IMR-90 (cell line): ENCODE measurements at regions not wholly inside any gene's neighbourhood (a gene's known extent, or its start where the extent isn't known, plus 50 kb on each side); places are given as distances from the start of the nearest gene placed in this dataset.

Experiments
- ATAC-seq: fragments of 200-7000 bp; cut with Tn5 transposase; 2 replicates; pipeline ENCODE4 v1.9.1; 2020; ENCODE audit warnings: low read depth, mild to moderate bottlenecking, moderate library complexity
- BruUV-seq: library from RNA; stranded (reverse); fragments of 400-500 nt; replicated peaks from 2 replicates; lab custom pipeline; 2021; lab: Mats Ljungman, UMichigan
- CTCF ChIA-PET: fragments of 300-600 bp; formaldehyde crosslinking; extraction: SDS; loops from one replicate; lab custom pipeline; 2021; ENCODE audit warnings: antibody characterized with exemption; lab: Yijun Ruan, JAX
- POLR2A ChIA-PET: fragments of 300-600 bp; sonication (Branson Sonifier 250); formaldehyde crosslinking; loops from one replicate; lab custom pipeline; 2022; ENCODE audit warnings: antibody characterized with exemption; ENCODE audit not compliant: unreplicated experiment; lab: Charles Lee
- DNase-seq: peaks from one replicate; pipeline ENCODE4 v3.0.0; 2013
- H2AFZ ChIP-seq: replicated peaks from 2 replicates; pipeline ENCODE3; 2013; ENCODE audit warnings: low read length, mild to moderate bottlenecking; ENCODE audit not compliant: poor library complexity
- H2AK5ac ChIP-seq: 2 replicates; pipeline ENCODE4 v1.6.1; 2013; ENCODE audit warnings: low read depth, low read length, inconsistent platforms
- H2AK9ac ChIP-seq: replicated peaks from 2 replicates; pipeline ENCODE3; 2013; ENCODE audit warnings: mild to moderate bottlenecking, low read depth, low read length, moderate library complexity; ENCODE audit not compliant: poor library complexity
- H2BK120ac ChIP-seq: 2 replicates; pipeline ENCODE4 v1.6.1; 2013; ENCODE audit warnings: low read depth, low read length, inconsistent platforms
- H2BK15ac ChIP-seq: 3 replicates; pipeline ENCODE4 v1.6.1; 2013; ENCODE audit warnings: low read depth, low read length, inconsistent platforms
- H2BK20ac ChIP-seq: 2 replicates; pipeline ENCODE4 v1.6.1; 2013; ENCODE audit warnings: low read depth, mild to moderate bottlenecking, inconsistent platforms, low read length, moderate library complexity
- H2BK5ac ChIP-seq: 2 replicates; pipeline ENCODE4 v1.6.1; 2013; ENCODE audit warnings: mild to moderate bottlenecking, low read depth, low read length, inconsistent platforms; ENCODE audit not compliant: poor library complexity, severe bottlenecking
- H3K14ac ChIP-seq: replicated peaks from 2 replicates; pipeline ENCODE4 v1.6.1; 2013; ENCODE audit warnings: low read depth, low read length, inconsistent platforms
- H3K18ac ChIP-seq: 2 replicates; pipeline ENCODE4 v1.6.1; 2013; ENCODE audit warnings: low read depth, low read length, control low read depth
- H3K23ac ChIP-seq: 2 replicates; pipeline ENCODE4 v1.6.1; 2013; ENCODE audit warnings: low read depth, low read length, inconsistent platforms
- H3K27ac ChIP-seq: 2 replicates; pipeline ENCODE4 v1.5.1; 2013; ENCODE audit warnings: mild to moderate bottlenecking, control low read depth, low read length; ENCODE audit not compliant: insufficient read depth
- H3K27me3 ChIP-seq: 2 replicates; pipeline ENCODE4 v1.6.1; 2013; ENCODE audit warnings: low read length; ENCODE audit not compliant: control insufficient read depth, insufficient read depth
- H3K36me3 ChIP-seq: 2 replicates; pipeline ENCODE4 v1.6.1; 2013; ENCODE audit warnings: low read length, mixed read lengths; ENCODE audit not compliant: control insufficient read depth, insufficient read depth
- H3K4ac ChIP-seq: 2 replicates; pipeline ENCODE4 v1.6.1; 2013; ENCODE audit warnings: low read depth, low read length, inconsistent platforms
- H3K4me1 ChIP-seq: 2 replicates; pipeline ENCODE4 v1.6.1; 2013; ENCODE audit warnings: low read length, mixed read lengths; ENCODE audit not compliant: control insufficient read depth, insufficient read depth
- H3K4me2 ChIP-seq: 2 replicates; pipeline ENCODE4 v1.6.1; 2013; ENCODE audit warnings: low read depth, mild to moderate bottlenecking, control low read depth, low read length, moderate library complexity
- H3K4me3 ChIP-seq: 2 replicates; pipeline ENCODE4 v1.5.1; 2013; ENCODE audit warnings: low read depth, mild to moderate bottlenecking, control low read depth, low read length, moderate library complexity; ENCODE audit not compliant: insufficient read depth
- H3K56ac ChIP-seq: 2 replicates; pipeline ENCODE4 v1.6.1; 2013; ENCODE audit warnings: low read length, inconsistent platforms; ENCODE audit not compliant: insufficient read depth; ENCODE audit errors: extremely low read depth
- H3K79me1 ChIP-seq, 2 experiments: 2 replicates each; pipeline ENCODE4 v1.6.1; 2013; ENCODE audit warnings: low read length in 2 of 2, inconsistent platforms in 1 of 2, low read depth in 1 of 2
- H3K9ac ChIP-seq: 2 replicates; pipeline ENCODE4 v1.6.1; 2013; ENCODE audit warnings: low read depth, low read length, control low read depth
- H3K9me1 ChIP-seq: 2 replicates; pipeline ENCODE4 v1.6.1; 2013; ENCODE audit warnings: low read length, inconsistent platforms; ENCODE audit not compliant: insufficient read depth
- H3K9me3 ChIP-seq: 2 replicates; pipeline ENCODE4 v1.6.1; 2013; ENCODE audit warnings: low read length; ENCODE audit not compliant: control insufficient read depth, insufficient read depth
- H4K20me1 ChIP-seq: 2 replicates; pipeline ENCODE4 v1.6.1; 2013; ENCODE audit warnings: low read length, inconsistent platforms; ENCODE audit not compliant: insufficient read depth
- H4K5ac ChIP-seq: 2 replicates; pipeline ENCODE4 v1.6.1; 2013; ENCODE audit warnings: mild to moderate bottlenecking, low read depth, low read length, control low read depth
- H4K8ac ChIP-seq, 2 experiments: 2 replicates each; pipeline ENCODE4 v1.6.1; 2013; ENCODE audit warnings: low read depth in 2 of 2, low read length in 2 of 2, control low read depth in 1 of 2, inconsistent platforms in 1 of 2
- H4K91ac ChIP-seq: 2 replicates; pipeline ENCODE4 v1.6.1; 2013; ENCODE audit warnings: low read depth, low read length, inconsistent platforms; ENCODE audit not compliant: insufficient read depth
- CEBPB ChIP-seq: IDR thresholded peaks from 2 replicates; pipeline ENCODE4 v1.6.1; 2012; ENCODE audit warnings: low read depth, low read length, improper control_type of control experiment
- FOS ChIP-seq: fragments of 150-350 bp; IDR thresholded peaks from 2 replicates; pipeline ENCODE4 v1.6.1; 2016; ENCODE audit warnings: low read depth, low read length
- MAFK ChIP-seq: IDR thresholded peaks from 2 replicates; pipeline ENCODE4 v1.6.1; 2012; ENCODE audit warnings: low read depth, low read length, improper control_type of control experiment
- NFE2L2 ChIP-seq: fragments of 150-350 bp; IDR thresholded peaks from 2 replicates; pipeline ENCODE4 v1.6.1; 2016; ENCODE audit warnings: low read depth, mild to moderate bottlenecking, low read length
- POLR2A ChIP-seq: IDR thresholded peaks from 2 replicates; pipeline ENCODE4 v1.6.1; 2012; ENCODE audit warnings: mild to moderate bottlenecking, low read depth, low read length
- RCOR1 ChIP-seq: IDR thresholded peaks from 2 replicates; pipeline ENCODE4 v1.6.1; 2012; ENCODE audit warnings: mild to moderate bottlenecking, low read length, improper control_type of control experiment; ENCODE audit not compliant: insufficient replicate concordance
- RFX5 ChIP-seq: IDR thresholded peaks from 2 replicates; pipeline ENCODE4 v1.8.0; 2012; ENCODE audit warnings: low read depth, mild to moderate bottlenecking, low read length, moderate library complexity
- SMC3 ChIP-seq: fragments of 150-350 bp; IDR thresholded peaks from 2 replicates; pipeline ENCODE4 v1.6.1; 2016; ENCODE audit warnings: low read depth, mild to moderate bottlenecking, antibody characterized with exemption, low read length, moderate library complexity
- WGBS, 2 experiments: methylation state at CpG; one replicate each; pipeline versions ENCODE4 v1.1.5 to v1.1.7; 2013; ENCODE audit warnings: missing lambda C conversion rate in 2 of 2; ENCODE audit not compliant: insufficient read length in 1 of 2; ENCODE audit errors: extremely low coverage in 2 of 2; 5-methylcytosine and 5-hydroxymethylcytosine counted together
- dilution Hi-C: fragments of 300-500 bp; cut with HindIII; formaldehyde crosslinking; loops from one replicate; pipeline ENCODE4 v1.14.3; 2018; ENCODE audit warnings: low sequenced_read_pairs; ENCODE audit not compliant: unreplicated experiment
- in situ Hi-C: fragments of 300-500 bp; cut with MboI; formaldehyde crosslinking; loops from 3 replicates; pipeline ENCODE4 v1.14.3; 2019; ENCODE audit warnings: low sequenced_read_pairs, inconsistent platforms, mixed read lengths
- intact Hi-C: fragments of 100-400 bp; cut with micrococcal nuclease; formaldehyde crosslinking; loops from 2 replicates; pipeline ENCODE4 v1.10.0; 2022
- TF ChIP-seq, protein P1 (sequence below): fragments of 150-350 bp; IDR thresholded peaks from 2 replicates; pipeline ENCODE4 v1.6.1; 2017; ENCODE audit warnings: mild to moderate bottlenecking, antibody characterized with exemption, low read length, low read depth

DNA sequence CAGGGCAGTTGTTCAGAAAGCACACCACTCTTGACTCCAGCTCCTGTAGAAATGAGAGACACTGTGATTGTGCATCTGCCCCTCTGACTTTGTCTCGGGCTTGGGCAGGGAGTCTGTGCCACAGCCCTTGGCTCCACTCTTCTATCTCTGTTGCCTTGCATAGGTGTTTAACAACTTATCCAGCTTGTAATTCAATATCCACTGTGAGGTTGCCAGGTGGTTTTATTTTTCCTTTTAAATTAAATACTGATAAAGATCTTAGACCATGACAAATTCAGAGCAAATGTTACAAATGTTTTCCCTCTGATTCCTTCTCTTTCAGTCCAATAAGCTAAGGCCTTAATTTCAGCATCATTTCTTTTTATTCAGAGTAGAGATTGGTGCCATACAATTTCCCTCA lies 421.7 kb downstream of the STK39 start:
- BruUV-seq = no TSS peak

More for the DNA sequence above, 421.7 kb downstream of the STK39 start:
- dilution Hi-C loops (no loop called here), intact Hi-C loops (no loop called here), in situ Hi-C loops (no loop called here)
- Histone ChIP-seq H3K79me1 (no peaks in the 10 kb centered on the region), H2BK20ac (no peak overlapping the region), H3K9me3 (no peaks in the 10 kb centered on the region), H3K56ac (no peak overlapping the region), H3K27me3 (no peaks in the 10 kb centered on the region), H2BK120ac (no peak overlapping the region), H3K4me1 (no peaks in the 10 kb centered on the region), H3K4me3 (no peak overlapping the region), H4K20me1 (no peaks in the 10 kb centered on the region), H3K18ac (no peak overlapping the region), H2AK9ac (no peak overlapping the region), H3K23ac (no peak overlapping the region), H4K5ac (no peak overlapping the region), H3K14ac (no peak overlapping the region), H4K91ac (no peak overlapping the region), H4K8ac (no peak overlapping the region), H3K4me2 (no peak overlapping the region), H3K4ac (no peak overlapping the region), H2BK5ac (no peak overlapping the region), H3K9ac (no peak overlapping the region), H2BK15ac (no peak overlapping the region), H3K9me1 (no peaks in the 10 kb centered on the region), H3K36me3 (no peaks in the 10 kb centered on the region), H3K27ac (no peak overlapping the region), H2AK5ac (no peak overlapping the region), H2AFZ (no peak overlapping the region)
- no CpG with 5 or more reads among the region's 1 CpG for WGBS, 2 experiments
- TF ChIP-seq NFE2L2 (no peak), CEBPB (no peak), POLR2A (no peak), RCOR1 (no peak), MAFK (no peak), SMC3 (no peak), RFX5 (no peak), FOS (no peak)
- TF ChIP-seq, protein P1, sequence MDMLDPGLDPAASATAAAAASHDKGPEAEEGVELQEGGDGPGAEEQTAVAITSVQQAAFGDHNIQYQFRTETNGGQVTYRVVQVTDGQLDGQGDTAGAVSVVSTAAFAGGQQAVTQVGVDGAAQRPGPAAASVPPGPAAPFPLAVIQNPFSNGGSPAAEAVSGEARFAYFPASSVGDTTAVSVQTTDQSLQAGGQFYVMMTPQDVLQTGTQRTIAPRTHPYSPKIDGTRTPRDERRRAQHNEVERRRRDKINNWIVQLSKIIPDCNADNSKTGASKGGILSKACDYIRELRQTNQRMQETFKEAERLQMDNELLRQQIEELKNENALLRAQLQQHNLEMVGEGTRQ = no peak
- ChIA-PET CTCF (no interaction called here), POLR2A (no interaction called here)
- no peak for DNase-seq
- no peak for ATAC-seq
